OCI-LY7 (cell line): ENCODE measurements at regions not wholly inside any gene's neighbourhood (a gene's known extent, or its start where the extent isn't known, plus 50 kb on each side); places are given as distances from the start of the nearest gene placed in this dataset.

ENCODE experiments used
- BruUV-seq: library from RNA; stranded (reverse); fragments of 400-500 nt; replicated peaks from 2 replicates; lab custom pipeline; 2021; lab: Mats Ljungman, UMichigan
- CTCF ChIA-PET: fragments of 300-600 bp; sonication (Branson Sonifier 250); formaldehyde crosslinking; loops from one replicate; lab custom pipeline; 2022; ENCODE audit warnings: antibody characterized with exemption; ENCODE audit not compliant: unreplicated experiment; lab: Charles Lee
- POLR2A ChIA-PET: fragments of 300-600 bp; sonication (Branson Sonifier 250); formaldehyde crosslinking; loops from one replicate; lab custom pipeline; 2022; ENCODE audit warnings: antibody characterized with exemption; lab: Charles Lee
- DNase-seq: peaks from one replicate; pipeline ENCODE4 v3.0.0-alpha.2; 2015; ENCODE audit warnings: low spot score
- H2AFZ ChIP-seq: fragments of 200-600 bp; sonication (generic), shearing (Covaris generic); 2 replicates; pipeline ENCODE4 v1.6.1; 2014; ENCODE audit warnings: mild to moderate bottlenecking, antibody characterized with exemption, low read length, moderate library complexity
- H3K27ac ChIP-seq: fragments of 200-600 bp; sonication (generic); 2 replicates; pipeline ENCODE4 v1.5.1; 2014; ENCODE audit warnings: mixed run types, low read depth, mild to moderate bottlenecking, moderate library complexity, low read length, inconsistent platforms; ENCODE audit not compliant: poor library complexity, severe bottlenecking
- H3K36me3 ChIP-seq: fragments of 200-600 bp; sonication (generic); 2 replicates; pipeline ENCODE4 v1.6.1; 2014; ENCODE audit warnings: mild to moderate bottlenecking, antibody characterized with exemption, low read length, moderate library complexity, mixed read lengths; ENCODE audit not compliant: insufficient read depth
- H3K4me1 ChIP-seq: fragments of 200-600 bp; sonication (generic); 2 replicates; pipeline ENCODE4 v1.5.1; 2014; ENCODE audit warnings: mild to moderate bottlenecking, low read length; ENCODE audit not compliant: insufficient read depth, poor library complexity, severe bottlenecking
- H3K4me2 ChIP-seq: fragments of 200-600 bp; sonication (generic); 2 replicates; pipeline ENCODE4 v1.6.1; 2014; ENCODE audit warnings: mild to moderate bottlenecking, low read length
- H3K4me3 ChIP-seq: fragments of 200-600 bp; sonication (generic); 2 replicates; pipeline ENCODE4 v1.5.1; 2014; ENCODE audit warnings: mild to moderate bottlenecking, low read depth, low read length; ENCODE audit not compliant: poor library complexity, severe bottlenecking
- H3K79me2 ChIP-seq: fragments of 200-600 bp; sonication (generic); 2 replicates; pipeline ENCODE4 v1.6.1; 2016; ENCODE audit warnings: low read depth, mild to moderate bottlenecking, low read length, moderate library complexity, mixed read lengths; ENCODE audit not compliant: insufficient read depth
- H3K9me2 ChIP-seq: fragments of 200-600 bp; sonication (generic); 2 replicates; pipeline ENCODE4 v1.6.1; 2016; ENCODE audit warnings: mild to moderate bottlenecking, low read length, mixed read lengths; ENCODE audit not compliant: insufficient read depth
- H3K9me3 ChIP-seq: fragments of 200-600 bp; sonication (generic); 2 replicates; pipeline ENCODE4 v1.6.1; 2014; ENCODE audit warnings: mild to moderate bottlenecking, mixed run types, low read length, mixed read lengths
- H4K20me1 ChIP-seq: fragments of 200-600 bp; sonication (generic); 2 replicates; pipeline ENCODE4 v1.6.1; 2014; ENCODE audit warnings: mild to moderate bottlenecking, antibody characterized with exemption, low read length, moderate library complexity, mixed read lengths; ENCODE audit not compliant: insufficient read depth
- CTCF ChIP-seq: fragments of 200-600 bp; sonication (generic); conservative IDR thresholded peaks from 2 replicates; pipeline ENCODE4 v1.5.1; 2014; ENCODE audit warnings: mild to moderate bottlenecking, antibody characterized with exemption, low read length, moderate library complexity, mixed read lengths
- EZH2phosphoT487 ChIP-seq: fragments of 200-600 bp; sonication (generic); IDR thresholded peaks from 2 replicates; pipeline ENCODE4 v1.6.1; 2018; ENCODE audit warnings: low read depth, borderline replicate concordance, mild to moderate bottlenecking, mixed run types, antibody characterized with exemption, low read length, moderate library complexity, mixed read lengths
- intact Hi-C: fragments of 100-400 bp; cut with micrococcal nuclease; formaldehyde crosslinking; loops from one replicate; pipeline ENCODE4 v1.10.0; 2022; ENCODE audit not compliant: unreplicated experiment

GRCh38 chr22:49678137-49678841 lies 149.4 kb downstream of the BRD1 start:
- ChIA-PET POLR2A (no interaction called here), CTCF (no interaction called here)
- no TSS peak for BruUV-seq
- Histone ChIP-seq H4K20me1 (no peaks in the 10 kb centered on the region), H3K4me1 (no peaks in the 10 kb centered on the region), H3K36me3 (no peaks in the 10 kb centered on the region), H3K79me2 (no peaks in the 10 kb centered on the region), H2AFZ (no peak overlapping the region), H3K9me3 (no peaks in the 10 kb centered on the region), H3K9me2 (no peaks in the 10 kb centered on the region), H3K4me2 (no peak overlapping the region), H3K27ac (no peak overlapping the region), H3K4me3 (no peak overlapping the region)
- intact Hi-C loops, result no loop called here
- no peak for DNase-seq
- TF ChIP-seq EZH2phosphoT487 (no peak), CTCF (no peak)

DNA sequence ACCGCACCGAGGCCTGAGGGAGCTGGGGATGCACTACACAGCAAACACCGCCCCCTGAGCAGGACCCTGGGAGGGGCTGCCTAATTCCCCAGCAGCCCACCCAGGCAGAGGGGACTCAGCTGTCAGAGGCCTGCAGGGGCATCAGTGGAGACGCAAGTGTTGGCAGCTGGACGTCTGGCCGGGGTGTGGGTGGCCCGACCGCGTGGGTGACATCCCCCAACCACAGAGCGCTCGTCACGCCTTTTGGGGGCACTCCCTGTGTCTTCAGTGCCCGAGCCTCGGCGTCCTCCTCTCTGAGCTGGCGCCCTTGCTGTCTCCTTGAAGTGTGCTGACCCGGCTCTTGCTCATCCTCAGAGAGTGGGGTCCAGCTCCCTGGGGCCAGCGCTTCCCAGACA lies 150.2 kb downstream of the BRD1 start:
- ChIA-PET POLR2A (no interaction called here), CTCF (interaction anchor here (0.6 kb wide), 1 partner anchor 85 kb away, joined by 3 read pairs; no protein-coding TSS in a partner anchor)

More for the DNA sequence above, 150.2 kb downstream of the BRD1 start:
- BruUV-seq, result no TSS peak
- H3K27ac ChIP-seq, result no peak overlapping the region
- H3K79me2 ChIP-seq, result no peaks in the 10 kb centered on the region
- DNase-seq, result no peak
- H3K4me1 ChIP-seq, result no peaks in the 10 kb centered on the region
- no peak overlapping the region for H3K4me2 ChIP-seq
- no peaks in the 10 kb centered on the region for H3K9me2 ChIP-seq
- intact Hi-C loops, result no loop called here
- H3K9me3 ChIP-seq, result no peaks in the 10 kb centered on the region
- H2AFZ ChIP-seq, result no peak overlapping the region
- no peaks in the 10 kb centered on the region for H4K20me1 ChIP-seq
- TF ChIP-seq EZH2phosphoT487 (no peak), CTCF (no peak)
- no peak overlapping the region for H3K4me3 ChIP-seq
- H3K36me3 ChIP-seq, result no peaks in the 10 kb centered on the region
